ENCODE measurements at regions not wholly inside any gene's neighbourhood (a gene's known extent, or its start where the extent isn't known, plus 50 kb on each side); places are given as distances from the start of the nearest gene placed in this dataset.

DNA sequence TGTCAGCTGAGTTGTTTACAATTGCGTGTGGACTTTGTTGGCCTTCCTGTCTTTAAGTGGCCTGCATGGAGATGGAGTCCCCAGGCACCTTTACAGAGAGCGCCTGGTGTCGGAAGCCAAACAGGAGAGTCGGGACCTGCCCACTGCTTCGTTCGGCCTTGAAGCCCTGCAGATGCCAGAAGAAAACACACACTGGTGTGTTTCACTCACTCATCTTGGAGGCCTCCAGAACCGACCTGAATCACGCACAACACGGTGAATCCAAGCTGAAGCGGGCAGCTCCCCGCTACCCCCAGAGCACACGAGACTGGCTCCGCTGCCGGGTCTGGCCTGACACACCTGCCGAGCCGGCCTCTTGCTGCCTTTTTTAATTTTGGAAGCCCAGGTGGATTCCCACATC is 419.4 kb upstream of the IRX4 start:
- Histone ChIP-seq H2AFZ (ENCODE audit: low read length) (no peak overlapping the region), H3K27me3 (replicated peaks; ENCODE audit: insufficient read depth, low read length) (no peaks in the 10 kb centered on the region), H3K9ac (ENCODE audit: low read length) (no peak overlapping the region), H3F3A (ENCODE audit: insufficient read depth, low read length) (no peaks in the 10 kb centered on the region), H3K36me3 (replicated peaks; ENCODE audit: insufficient read depth, low read length) (no peaks in the 10 kb centered on the region), H3K4me1 (ENCODE audit: low read length) (no peaks in the 10 kb centered on the region), H3K4me3 (ENCODE audit: low read length) (no peak overlapping the region), H3K79me2 (ENCODE audit: low read length) (no peaks in the 10 kb centered on the region), H4K20me1 (ENCODE audit: insufficient read depth, low read length) (no peaks in the 10 kb centered on the region), H3K4me2 (ENCODE audit: low read depth, low read length) (no peak overlapping the region), H3K9me3 (replicated peaks; ENCODE audit: insufficient read depth, low read length) (no peaks in the 10 kb centered on the region), H3K27ac (ENCODE audit: low read length) (no peak overlapping the region), H3K9me2 (replicated peaks; ENCODE audit: insufficient read depth, low read length) (no peaks in the 10 kb centered on the region)
- TF ChIP-seq, protein P1, sequence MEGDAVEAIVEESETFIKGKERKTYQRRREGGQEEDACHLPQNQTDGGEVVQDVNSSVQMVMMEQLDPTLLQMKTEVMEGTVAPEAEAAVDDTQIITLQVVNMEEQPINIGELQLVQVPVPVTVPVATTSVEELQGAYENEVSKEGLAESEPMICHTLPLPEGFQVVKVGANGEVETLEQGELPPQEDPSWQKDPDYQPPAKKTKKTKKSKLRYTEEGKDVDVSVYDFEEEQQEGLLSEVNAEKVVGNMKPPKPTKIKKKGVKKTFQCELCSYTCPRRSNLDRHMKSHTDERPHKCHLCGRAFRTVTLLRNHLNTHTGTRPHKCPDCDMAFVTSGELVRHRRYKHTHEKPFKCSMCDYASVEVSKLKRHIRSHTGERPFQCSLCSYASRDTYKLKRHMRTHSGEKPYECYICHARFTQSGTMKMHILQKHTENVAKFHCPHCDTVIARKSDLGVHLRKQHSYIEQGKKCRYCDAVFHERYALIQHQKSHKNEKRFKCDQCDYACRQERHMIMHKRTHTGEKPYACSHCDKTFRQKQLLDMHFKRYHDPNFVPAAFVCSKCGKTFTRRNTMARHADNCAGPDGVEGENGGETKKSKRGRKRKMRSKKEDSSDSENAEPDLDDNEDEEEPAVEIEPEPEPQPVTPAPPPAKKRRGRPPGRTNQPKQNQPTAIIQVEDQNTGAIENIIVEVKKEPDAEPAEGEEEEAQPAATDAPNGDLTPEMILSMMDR (IDR thresholded peaks at IDR 0.05; ENCODE audit: low read length) = no peak
- no peak for TF ChIP-seq EZH2 (optimal IDR thresholded peaks at IDR 0.05; ENCODE audit: low read depth, low read length)
- TF ChIP-seq EZH2phosphoT487 (IDR thresholded peaks at IDR 0.05; ENCODE audit: low read length) = no peak
- no peak for DNase-seq

DNA sequence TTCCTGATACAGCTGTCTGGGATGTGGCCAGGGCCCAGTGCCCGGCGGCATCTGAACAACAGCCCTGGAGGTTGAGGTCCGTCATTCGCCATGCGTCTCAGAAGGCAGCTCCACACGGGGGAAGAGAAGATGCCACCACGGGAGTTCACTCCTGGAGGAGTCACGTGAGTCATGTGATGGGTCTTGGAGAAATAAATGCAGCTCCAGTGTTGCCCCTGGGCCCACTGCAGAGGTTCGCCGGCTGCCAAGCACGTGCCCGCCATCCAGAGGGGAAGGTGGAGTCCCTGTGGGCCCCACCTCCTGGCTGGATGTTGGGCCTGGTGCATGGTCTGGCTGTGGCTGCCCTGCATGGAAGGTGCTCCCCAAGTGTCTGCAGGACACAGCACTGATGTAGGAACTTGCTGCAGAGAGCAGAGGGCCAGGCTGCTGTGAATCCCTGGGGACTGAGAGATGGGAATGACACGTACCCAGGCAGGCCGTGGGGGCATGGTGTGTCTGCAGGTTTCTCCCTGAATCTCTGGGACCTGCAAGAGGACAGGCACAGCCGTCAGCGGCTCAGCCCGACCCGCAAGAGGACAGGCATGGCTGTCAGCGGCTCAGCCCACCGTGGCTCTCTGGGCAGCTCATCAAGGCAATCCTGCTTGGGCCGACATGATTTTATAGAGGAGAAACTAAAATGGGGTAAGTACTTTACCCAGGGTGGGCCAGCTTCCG is 418.3 kb upstream of the IRX4 start:
- no peaks in the 10 kb centered on the region for H3K9me2 ChIP-seq (replicated peaks; ENCODE audit: insufficient read depth, low read length)
- no peaks in the 10 kb centered on the region for H3K79me2 ChIP-seq (ENCODE audit: low read length)
- no peak overlapping the region for H3K27ac ChIP-seq (ENCODE audit: low read length)
- no peak overlapping the region for H3K4me2 ChIP-seq (ENCODE audit: low read depth, low read length)
- no peak overlapping the region for H3K9ac ChIP-seq (ENCODE audit: low read length)
- H3F3A ChIP-seq (ENCODE audit: insufficient read depth, low read length) = no peaks in the 10 kb centered on the region
- H2AFZ ChIP-seq (ENCODE audit: low read length) = no peak overlapping the region
- TF ChIP-seq, protein P1 (IDR thresholded peaks at IDR 0.05; ENCODE audit: low read length) = no peak
- TF ChIP-seq EZH2phosphoT487 (IDR thresholded peaks at IDR 0.05; ENCODE audit: low read length) (no peak), EZH2 (optimal IDR thresholded peaks at IDR 0.05; ENCODE audit: low read depth, low read length) (no peak)
- no peaks in the 10 kb centered on the region for H3K27me3 ChIP-seq (replicated peaks; ENCODE audit: insufficient read depth, low read length)
- no peaks in the 10 kb centered on the region for H3K4me1 ChIP-seq (ENCODE audit: low read length)
- no peak for DNase-seq
- no peak overlapping the region for H3K4me3 ChIP-seq (ENCODE audit: low read length)
- no peaks in the 10 kb centered on the region for H4K20me1 ChIP-seq (ENCODE audit: insufficient read depth, low read length)
- H3K36me3 ChIP-seq (replicated peaks; ENCODE audit: insufficient read depth, low read length) = no peaks in the 10 kb centered on the region
- no peaks in the 10 kb centered on the region for H3K9me3 ChIP-seq (replicated peaks; ENCODE audit: insufficient read depth, low read length)

DNA sequence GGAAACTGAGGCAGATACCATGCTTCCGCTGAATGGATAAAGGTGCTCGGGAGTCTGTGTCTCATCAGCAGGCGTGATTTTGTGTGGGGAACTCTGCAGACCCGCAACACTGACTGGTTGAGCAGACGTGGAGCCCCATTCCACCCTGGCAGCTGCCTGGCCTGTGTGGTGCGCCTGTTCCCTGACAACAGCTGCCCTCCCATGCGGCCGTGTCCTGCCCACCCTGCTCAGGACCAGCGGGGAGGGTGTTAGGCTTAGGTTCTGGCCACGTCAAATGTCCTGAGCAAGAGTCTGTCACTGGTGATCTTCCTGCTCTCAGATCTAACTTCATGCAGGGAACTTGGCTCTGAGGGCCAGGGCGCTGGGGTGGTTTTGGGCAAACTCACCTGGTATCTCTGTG is 417.7 kb upstream of the IRX4 start:
- no peak overlapping the region for H3K27ac ChIP-seq (ENCODE audit: low read length)
- TF ChIP-seq EZH2phosphoT487 (IDR thresholded peaks at IDR 0.05; ENCODE audit: low read length) (no peak), EZH2 (optimal IDR thresholded peaks at IDR 0.05; ENCODE audit: low read depth, low read length) (no peak)
- TF ChIP-seq, protein P1 (IDR thresholded peaks at IDR 0.05; ENCODE audit: low read length) = no peak

More for the DNA sequence above, 417.7 kb upstream of the IRX4 start:
- Histone ChIP-seq H4K20me1 (ENCODE audit: insufficient read depth, low read length) (no peaks in the 10 kb centered on the region), H3K9ac (ENCODE audit: low read length) (no peak overlapping the region), H3K36me3 (replicated peaks; ENCODE audit: insufficient read depth, low read length) (no peaks in the 10 kb centered on the region), H2AFZ (ENCODE audit: low read length) (no peak overlapping the region), H3K27me3 (replicated peaks; ENCODE audit: insufficient read depth, low read length) (no peaks in the 10 kb centered on the region), H3K9me2 (replicated peaks; ENCODE audit: insufficient read depth, low read length) (no peaks in the 10 kb centered on the region), H3K4me2 (ENCODE audit: low read depth, low read length) (no peak overlapping the region), H3K79me2 (ENCODE audit: low read length) (no peaks in the 10 kb centered on the region), H3F3A (ENCODE audit: insufficient read depth, low read length) (no peaks in the 10 kb centered on the region), H3K4me3 (ENCODE audit: low read length) (no peak overlapping the region), H3K9me3 (replicated peaks; ENCODE audit: insufficient read depth, low read length) (no peaks in the 10 kb centered on the region), H3K4me1 (ENCODE audit: low read length) (no peaks in the 10 kb centered on the region)
- no peak for DNase-seq
